ENCODE measurements at regions not wholly inside any gene's neighbourhood (a gene's known extent, or its start where the extent isn't known, plus 50 kb on each side); places are given as distances from the start of the nearest gene placed in this dataset.

GRCh38 chr20:11323816-11324215 lies 593.9 kb upstream of the BTBD3 start:
- H3K9me3 Mint-ChIP-seq = peaks cover 19% of the 10 kb centered on the region
- H3K27me3 Mint-ChIP-seq (ENCODE audit: low read depth) = no peaks in the 10 kb centered on the region
- no peak overlapping the region for H3K27ac Mint-ChIP-seq

GRCh38 chr20:11324990-11325389 lies 592.7 kb upstream of the BTBD3 start:
- Mint-ChIP-seq H3K4me3 (no peak overlapping the region), H3K27me3 (ENCODE audit: low read depth) (no peaks in the 10 kb centered on the region), H3K36me3 (ENCODE audit: low read depth) (peaks cover 7% of the 10 kb centered on the region), H3K9me3 (peaks cover 18% of the 10 kb centered on the region), H3K4me1 (no peaks in the 10 kb centered on the region), H3K27ac (no peak overlapping the region)
- TF ChIP-seq, protein P1, sequence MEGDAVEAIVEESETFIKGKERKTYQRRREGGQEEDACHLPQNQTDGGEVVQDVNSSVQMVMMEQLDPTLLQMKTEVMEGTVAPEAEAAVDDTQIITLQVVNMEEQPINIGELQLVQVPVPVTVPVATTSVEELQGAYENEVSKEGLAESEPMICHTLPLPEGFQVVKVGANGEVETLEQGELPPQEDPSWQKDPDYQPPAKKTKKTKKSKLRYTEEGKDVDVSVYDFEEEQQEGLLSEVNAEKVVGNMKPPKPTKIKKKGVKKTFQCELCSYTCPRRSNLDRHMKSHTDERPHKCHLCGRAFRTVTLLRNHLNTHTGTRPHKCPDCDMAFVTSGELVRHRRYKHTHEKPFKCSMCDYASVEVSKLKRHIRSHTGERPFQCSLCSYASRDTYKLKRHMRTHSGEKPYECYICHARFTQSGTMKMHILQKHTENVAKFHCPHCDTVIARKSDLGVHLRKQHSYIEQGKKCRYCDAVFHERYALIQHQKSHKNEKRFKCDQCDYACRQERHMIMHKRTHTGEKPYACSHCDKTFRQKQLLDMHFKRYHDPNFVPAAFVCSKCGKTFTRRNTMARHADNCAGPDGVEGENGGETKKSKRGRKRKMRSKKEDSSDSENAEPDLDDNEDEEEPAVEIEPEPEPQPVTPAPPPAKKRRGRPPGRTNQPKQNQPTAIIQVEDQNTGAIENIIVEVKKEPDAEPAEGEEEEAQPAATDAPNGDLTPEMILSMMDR (IDR thresholded peaks at IDR 0.05; ENCODE audit: unreplicated experiment in 3 of 3) = no peak

More at GRCh38 chr20:11323816-11324215, 593.9 kb upstream of the BTBD3 start:
- Mint-ChIP-seq H3K36me3 (ENCODE audit: low read depth) (peaks cover 7% of the 10 kb centered on the region), H3K4me3 (no peak overlapping the region), H3K4me1 (no peaks in the 10 kb centered on the region)
- TF ChIP-seq, protein P1 (IDR thresholded peaks at IDR 0.05; ENCODE audit: unreplicated experiment in 3 of 3) = no peak

DNA sequence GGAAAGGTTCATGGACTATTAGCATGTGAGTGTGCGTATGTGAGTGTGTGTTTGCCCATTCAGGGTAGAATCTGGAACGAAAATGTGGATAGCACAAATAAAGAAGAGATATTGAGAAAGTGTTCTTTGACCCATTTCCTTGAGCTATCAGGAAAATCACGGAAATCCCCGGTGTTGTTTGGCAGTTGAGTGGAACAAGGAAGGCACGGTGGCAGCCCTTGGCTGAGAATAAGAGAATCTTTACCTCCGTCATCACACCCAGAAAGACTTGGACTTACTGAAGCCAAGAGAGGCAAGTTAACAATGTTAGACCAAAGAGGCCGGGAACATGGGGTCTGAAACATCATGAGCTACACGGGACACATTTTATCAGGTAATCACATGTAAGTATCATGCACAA lies 588.9 kb upstream of the BTBD3 start:
- Mint-ChIP-seq H3K27ac (no peak overlapping the region), H3K4me1 (no peaks in the 10 kb centered on the region), H3K4me3 (no peak overlapping the region), H3K9me3 (no peaks in the 10 kb centered on the region), H3K27me3 (ENCODE audit: low read depth) (no peaks in the 10 kb centered on the region), H3K36me3 (ENCODE audit: low read depth) (no peaks in the 10 kb centered on the region)
- TF ChIP-seq, protein P1 (IDR thresholded peaks at IDR 0.05; ENCODE audit: unreplicated experiment in 3 of 3) = no peak

- TF ChIP-seq, protein P1 (IDR thresholded peaks at IDR 0.05; ENCODE audit: unreplicated experiment in 3 of 3) = no peak
- Mint-ChIP-seq H3K27me3 (ENCODE audit: low read depth) (no peaks in the 10 kb centered on the region), H3K27ac (no peak overlapping the region), H3K4me3 (no peak overlapping the region), H3K9me3 (no peaks in the 10 kb centered on the region), H3K4me1 (peaks cover under 1% of the 10 kb centered on the region), H3K36me3 (ENCODE audit: low read depth) (no peaks in the 10 kb centered on the region)
Measured at GRCh38 chr20:11329271-11329670, 588.4 kb upstream of the BTBD3 start.

- no peak overlapping the region for H3K4me3 Mint-ChIP-seq
- H3K27me3 Mint-ChIP-seq (ENCODE audit: low read depth) = no peaks in the 10 kb centered on the region
- TF ChIP-seq, protein P1 (IDR thresholded peaks at IDR 0.05; ENCODE audit: unreplicated experiment in 3 of 3) = no peak
- peaks cover 14% of the 10 kb centered on the region for H3K4me1 Mint-ChIP-seq
- H3K9me3 Mint-ChIP-seq = no peaks in the 10 kb centered on the region
- H3K36me3 Mint-ChIP-seq (ENCODE audit: low read depth) = no peaks in the 10 kb centered on the region
- H3K27ac Mint-ChIP-seq = no peak overlapping the region
Measured at GRCh38 chr20:11331096-11331495, 586.6 kb upstream of the BTBD3 start.

DNA sequence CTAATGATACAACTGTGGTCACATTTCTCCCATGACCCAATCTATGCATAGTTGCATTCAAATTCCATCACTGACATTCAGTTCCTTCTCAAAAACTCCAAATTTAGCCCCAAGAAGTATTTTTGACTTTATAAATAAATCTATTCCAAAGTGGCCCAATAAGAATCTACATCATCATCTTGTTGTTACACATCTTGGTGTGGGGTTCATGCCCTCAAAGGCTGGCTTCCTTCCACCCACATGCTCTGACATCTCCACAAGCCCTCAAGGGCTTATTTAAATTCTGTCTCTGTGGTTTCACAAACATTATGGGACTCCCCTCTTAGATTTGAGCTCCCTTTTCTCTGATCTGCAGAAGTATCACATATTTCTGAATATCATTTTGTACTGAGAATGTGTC lies 585.3 kb upstream of the BTBD3 start:
- Mint-ChIP-seq H3K4me3 (no peak overlapping the region), H3K36me3 (ENCODE audit: low read depth) (no peaks in the 10 kb centered on the region), H3K27me3 (ENCODE audit: low read depth) (no peaks in the 10 kb centered on the region), H3K9me3 (no peaks in the 10 kb centered on the region), H3K27ac (no peak overlapping the region), H3K4me1 (peaks cover 14% of the 10 kb centered on the region)
- TF ChIP-seq, protein P1 (IDR thresholded peaks at IDR 0.05; ENCODE audit: unreplicated experiment in 3 of 3) = no peak

Measured in nephron (organoid).